Brain microvascular endothelial cell (primary cell): ENCODE measurements at regions not wholly inside any gene's neighbourhood (a gene's known extent, or its start where the extent isn't known, plus 50 kb on each side); places are given as distances from the start of the nearest gene placed in this dataset.

Experiments
- DNase-seq: peaks from one replicate; pipeline ENCODE4 v3.0.0-alpha.2; 2020
- H3K27ac ChIP-seq: fragments of 250-450 bp; sonication (Bioruptor Pico); 2 replicates; pipeline ENCODE4 v1.5.1; 2020; ENCODE audit warnings: mild to moderate bottlenecking, moderate library complexity
- H3K27me3 ChIP-seq: fragments of 250-450 bp; sonication (Bioruptor Pico); replicated peaks from 2 replicates; pipeline ENCODE4 v1.5.1; 2020; ENCODE audit warnings: mild to moderate bottlenecking
- H3K36me3 ChIP-seq: fragments of 250-450 bp; sonication (Bioruptor Pico); replicated peaks from 2 replicates; pipeline ENCODE4 v1.5.1; 2020; ENCODE audit warnings: mild to moderate bottlenecking
- H3K4me3 ChIP-seq: 2 replicates; pipeline ENCODE4 v1.5.1; 2011; ENCODE audit warnings: low read depth, mild to moderate bottlenecking, control low read depth, low read length, moderate library complexity
- in situ Hi-C: cut with HindIII; loops from 2 replicates; pipeline ENCODE4 v1.10.0; 2017; ENCODE audit warnings: low sequenced_read_pairs, low pct_ligation_motif_present
- TF ChIP-seq, protein P1 (sequence below): IDR thresholded peaks from 2 replicates; pipeline ENCODE4 v1.5.1; 2011; ENCODE audit warnings: low read depth, mild to moderate bottlenecking, moderate library complexity, low read length, control low read depth, inconsistent platforms; ENCODE audit errors: missing control alignments

DNA sequence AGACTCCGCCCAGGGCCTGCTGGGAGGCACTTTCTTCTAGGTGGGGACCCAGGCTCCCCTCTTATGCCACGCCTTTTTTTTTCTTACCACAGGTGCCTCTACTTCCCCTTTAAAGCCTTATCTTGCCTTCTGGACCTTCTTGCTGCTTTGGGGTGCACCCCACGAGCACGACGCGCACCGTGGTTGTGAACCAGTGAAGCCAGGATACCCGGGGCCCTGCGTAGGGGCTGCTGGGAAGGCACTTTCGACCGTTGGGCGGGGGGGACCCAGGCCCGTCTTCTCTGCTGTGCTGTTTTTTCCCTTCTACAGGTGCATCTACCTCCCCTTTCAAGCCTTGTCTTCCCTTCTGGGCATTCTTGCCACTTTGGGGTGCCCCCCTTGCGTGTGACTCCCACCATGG, 305.4 kb downstream of the ALG10 start:
- H3K36me3 ChIP-seq, result no peaks in the 10 kb centered on the region
- no peak overlapping the region for H3K27ac ChIP-seq
- H3K27me3 ChIP-seq, result no peaks in the 10 kb centered on the region
- no peak for DNase-seq
- no peak overlapping the region for H3K4me3 ChIP-seq
- TF ChIP-seq, protein P1, sequence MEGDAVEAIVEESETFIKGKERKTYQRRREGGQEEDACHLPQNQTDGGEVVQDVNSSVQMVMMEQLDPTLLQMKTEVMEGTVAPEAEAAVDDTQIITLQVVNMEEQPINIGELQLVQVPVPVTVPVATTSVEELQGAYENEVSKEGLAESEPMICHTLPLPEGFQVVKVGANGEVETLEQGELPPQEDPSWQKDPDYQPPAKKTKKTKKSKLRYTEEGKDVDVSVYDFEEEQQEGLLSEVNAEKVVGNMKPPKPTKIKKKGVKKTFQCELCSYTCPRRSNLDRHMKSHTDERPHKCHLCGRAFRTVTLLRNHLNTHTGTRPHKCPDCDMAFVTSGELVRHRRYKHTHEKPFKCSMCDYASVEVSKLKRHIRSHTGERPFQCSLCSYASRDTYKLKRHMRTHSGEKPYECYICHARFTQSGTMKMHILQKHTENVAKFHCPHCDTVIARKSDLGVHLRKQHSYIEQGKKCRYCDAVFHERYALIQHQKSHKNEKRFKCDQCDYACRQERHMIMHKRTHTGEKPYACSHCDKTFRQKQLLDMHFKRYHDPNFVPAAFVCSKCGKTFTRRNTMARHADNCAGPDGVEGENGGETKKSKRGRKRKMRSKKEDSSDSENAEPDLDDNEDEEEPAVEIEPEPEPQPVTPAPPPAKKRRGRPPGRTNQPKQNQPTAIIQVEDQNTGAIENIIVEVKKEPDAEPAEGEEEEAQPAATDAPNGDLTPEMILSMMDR, result no peak
- in situ Hi-C loops, result no loop called here

DNA sequence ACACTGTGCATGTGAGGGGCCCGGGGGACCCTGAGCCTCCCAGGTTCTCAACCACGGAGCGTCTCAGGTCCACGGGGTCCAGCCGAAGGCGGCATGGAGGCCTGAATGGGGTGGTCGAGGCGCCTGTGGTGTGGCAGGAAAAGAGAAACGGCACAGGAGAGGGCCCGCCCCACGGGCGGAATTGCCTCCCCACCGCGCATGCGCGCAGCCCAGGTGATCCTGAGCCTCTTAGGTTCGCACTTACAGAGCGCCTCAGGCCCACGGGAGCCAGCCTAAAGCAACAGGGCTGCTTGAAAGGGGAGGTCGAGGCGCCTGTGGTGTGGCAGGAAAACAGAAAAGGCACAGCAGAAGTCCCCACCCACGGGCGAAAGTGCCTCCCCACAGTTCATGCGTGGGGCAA, 311.0 kb downstream of the ALG10 start:
- Histone ChIP-seq H3K36me3 (no peaks in the 10 kb centered on the region), H3K27me3 (no peaks in the 10 kb centered on the region), H3K27ac (no peak overlapping the region), H3K4me3 (no peak overlapping the region)
- in situ Hi-C loops, result no loop called here
- TF ChIP-seq, protein P1, result no peak
- no peak for DNase-seq

DNA sequence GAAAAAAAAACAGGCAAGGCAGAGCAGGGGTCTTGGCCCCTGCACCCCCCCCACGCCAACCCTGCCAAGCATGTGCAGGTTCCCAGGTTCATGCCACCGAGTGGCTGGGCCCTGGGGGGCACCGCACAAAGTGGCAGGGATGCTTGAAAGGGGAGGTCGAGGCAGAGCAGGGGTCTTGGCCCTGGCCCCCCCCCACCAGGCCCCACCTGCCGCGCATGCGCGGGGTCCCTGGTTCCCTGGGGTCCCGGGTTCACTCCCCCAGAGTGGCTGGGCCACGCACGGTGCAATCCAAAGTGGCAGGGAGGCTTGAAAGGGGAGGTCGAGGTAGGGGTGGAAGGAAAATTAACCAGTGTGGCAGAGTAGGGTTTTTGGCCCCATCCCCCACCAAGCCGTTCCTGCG, 312.2 kb downstream of the ALG10 start:
- no peak for DNase-seq
- in situ Hi-C loops, result no loop called here
- H3K4me3 ChIP-seq, result no peak overlapping the region
- H3K36me3 ChIP-seq, result no peaks in the 10 kb centered on the region
- no peak overlapping the region for H3K27ac ChIP-seq
- TF ChIP-seq, protein P1, result no peak
- H3K27me3 ChIP-seq, result no peaks in the 10 kb centered on the region

DNA sequence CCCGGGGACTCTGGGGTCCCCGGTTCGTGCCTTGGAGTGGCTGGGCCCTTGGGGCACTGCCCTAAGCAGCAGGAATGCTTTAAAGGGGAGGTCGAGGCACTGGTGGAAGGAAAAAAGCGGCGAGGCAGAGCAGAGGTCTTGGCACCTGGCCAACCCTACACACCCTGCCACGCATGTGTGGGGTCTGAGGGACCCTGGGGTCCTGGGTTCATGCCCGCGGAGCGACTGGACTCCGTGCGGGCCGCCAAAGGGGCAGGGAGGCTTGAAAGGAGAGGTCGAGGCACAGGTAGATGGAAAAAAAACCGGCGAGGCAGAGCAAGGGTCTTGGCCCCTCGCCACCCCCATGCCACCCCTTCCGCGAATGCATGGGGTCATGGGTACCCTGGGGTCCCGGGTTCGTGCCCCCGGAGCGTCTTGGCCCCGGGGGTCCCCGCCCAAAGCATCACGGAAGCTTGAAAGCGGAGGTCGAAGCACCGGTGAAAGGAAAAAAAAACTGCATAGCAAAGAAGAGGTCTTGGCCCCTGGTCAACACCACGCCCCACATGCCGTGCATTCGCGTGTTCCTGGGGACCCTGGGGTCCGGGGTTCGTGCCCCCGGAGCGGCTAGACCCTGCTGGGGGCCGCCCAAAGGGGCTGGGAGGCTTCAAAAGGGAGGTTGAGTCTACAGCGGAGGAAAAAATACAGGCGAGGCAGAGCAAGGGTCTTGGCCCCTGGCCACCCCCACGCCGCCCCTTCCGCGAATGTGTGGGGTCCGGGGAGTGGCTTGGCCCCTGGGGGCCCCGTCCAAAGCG, 312.9 kb downstream of the ALG10 start:
- Histone ChIP-seq H3K36me3 (no peaks in the 10 kb centered on the region), H3K27ac (no peak overlapping the region), H3K27me3 (no peaks in the 10 kb centered on the region), H3K4me3 (no peak overlapping the region)
- TF ChIP-seq, protein P1, result no peak
- no peak for DNase-seq
- in situ Hi-C loops, result no loop called here

DNA sequence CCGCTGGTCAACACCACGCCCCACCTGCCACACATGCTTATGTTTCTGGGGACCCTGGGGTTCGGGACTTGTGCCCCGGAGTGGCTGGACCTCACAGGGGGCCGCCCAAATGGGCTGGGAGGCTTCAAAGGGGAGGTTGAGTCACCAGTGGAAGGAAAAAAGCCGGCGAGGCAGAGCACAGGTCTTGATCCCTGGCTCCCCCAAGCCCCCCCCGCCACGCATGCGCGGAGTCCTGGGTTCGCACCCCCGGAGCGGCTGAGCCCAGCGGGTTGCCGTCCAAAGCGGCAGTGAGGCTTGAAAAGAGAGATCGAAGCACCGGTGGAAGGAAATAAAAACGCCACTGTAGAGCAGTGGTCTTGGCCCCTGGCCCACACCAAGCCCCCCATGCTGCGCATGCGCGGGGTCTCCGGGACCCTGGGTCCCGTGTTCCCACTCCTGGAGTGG, 313.5 kb downstream of the ALG10 start:
- no peak for DNase-seq
- TF ChIP-seq, protein P1, result no peak
- Histone ChIP-seq H3K36me3 (no peaks in the 10 kb centered on the region), H3K27ac (no peak overlapping the region), H3K4me3 (no peak overlapping the region), H3K27me3 (no peaks in the 10 kb centered on the region)
- in situ Hi-C loops, result no loop called here
